ENCODE measurements at regions not wholly inside any gene's neighbourhood (a gene's known extent, or its start where the extent isn't known, plus 50 kb on each side); places are given as distances from the start of the nearest gene placed in this dataset.

DNA sequence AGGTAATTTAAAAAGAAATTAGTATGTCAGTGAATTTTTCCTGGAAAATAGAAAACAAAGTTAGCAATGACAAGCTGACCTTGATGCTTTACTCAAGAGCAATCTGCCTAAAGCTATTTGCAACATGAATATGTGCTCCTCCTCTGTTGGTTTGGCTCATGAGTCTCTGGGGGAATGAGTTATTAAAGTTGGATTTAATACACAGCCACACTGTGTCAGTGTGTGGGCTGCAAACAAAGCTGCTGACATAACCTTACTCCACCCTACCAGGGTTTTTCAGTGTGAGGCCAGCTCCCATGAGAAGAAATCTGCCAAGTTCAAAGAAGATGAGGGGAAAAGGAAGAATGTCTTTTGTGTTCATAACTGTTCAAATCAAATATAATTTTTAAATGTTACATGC, 280.5 kb downstream of the TLL1 start:
- no peak overlapping the region for H3K9ac ChIP-seq (ENCODE audit: low read depth in 1 of 2, low read length in 2 of 2)
- H3K27ac ChIP-seq (ENCODE audit: low read depth in 1 of 2, low read length in 2 of 2), result no peak overlapping the region
- TF ChIP-seq, protein P1, sequence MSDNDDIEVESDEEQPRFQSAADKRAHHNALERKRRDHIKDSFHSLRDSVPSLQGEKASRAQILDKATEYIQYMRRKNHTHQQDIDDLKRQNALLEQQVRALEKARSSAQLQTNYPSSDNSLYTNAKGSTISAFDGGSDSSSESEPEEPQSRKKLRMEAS (IDR thresholded peaks at IDR 0.05), result no peak
- TF ChIP-seq JUND (IDR thresholded peaks at IDR 0.05) (no peak), TAF1 (conservative IDR thresholded peaks at IDR 0.05) (no peak), HNF4A (conservative IDR thresholded peaks at IDR 0.05) (no peak), FOXA1 (IDR thresholded peaks at IDR 0.05) (no peak)
- TF ChIP-seq, protein P2, sequence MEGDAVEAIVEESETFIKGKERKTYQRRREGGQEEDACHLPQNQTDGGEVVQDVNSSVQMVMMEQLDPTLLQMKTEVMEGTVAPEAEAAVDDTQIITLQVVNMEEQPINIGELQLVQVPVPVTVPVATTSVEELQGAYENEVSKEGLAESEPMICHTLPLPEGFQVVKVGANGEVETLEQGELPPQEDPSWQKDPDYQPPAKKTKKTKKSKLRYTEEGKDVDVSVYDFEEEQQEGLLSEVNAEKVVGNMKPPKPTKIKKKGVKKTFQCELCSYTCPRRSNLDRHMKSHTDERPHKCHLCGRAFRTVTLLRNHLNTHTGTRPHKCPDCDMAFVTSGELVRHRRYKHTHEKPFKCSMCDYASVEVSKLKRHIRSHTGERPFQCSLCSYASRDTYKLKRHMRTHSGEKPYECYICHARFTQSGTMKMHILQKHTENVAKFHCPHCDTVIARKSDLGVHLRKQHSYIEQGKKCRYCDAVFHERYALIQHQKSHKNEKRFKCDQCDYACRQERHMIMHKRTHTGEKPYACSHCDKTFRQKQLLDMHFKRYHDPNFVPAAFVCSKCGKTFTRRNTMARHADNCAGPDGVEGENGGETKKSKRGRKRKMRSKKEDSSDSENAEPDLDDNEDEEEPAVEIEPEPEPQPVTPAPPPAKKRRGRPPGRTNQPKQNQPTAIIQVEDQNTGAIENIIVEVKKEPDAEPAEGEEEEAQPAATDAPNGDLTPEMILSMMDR (IDR thresholded peaks at IDR 0.05; ENCODE audit: low read depth, low read length, missing input control), result no peak
- peaks cover 0 to 6% (median 0%) of the 10 kb centered on the region in 4 donors for H3K27me3 ChIP-seq (ENCODE audit: control insufficient read depth in 4 of 4, insufficient read depth in 4 of 4, low read length in 3 of 4)
- H3K9me3 ChIP-seq (ENCODE audit: control insufficient read depth in 4 of 4, low read length in 3 of 4), result no peaks in the 10 kb centered on the region
- H3K4me1 ChIP-seq (ENCODE audit: control insufficient read depth in 4 of 4, insufficient read depth in 4 of 4, low read length in 3 of 4), result no peaks in the 10 kb centered on the region
- H3K36me3 ChIP-seq (ENCODE audit: control insufficient read depth in 4 of 4, insufficient read depth in 3 of 4, low read depth in 1 of 4, low read length in 3 of 4), result no peaks in the 10 kb centered on the region
- no peak for DNase-seq (ENCODE audit: low spot score)
- H3K4me3 ChIP-seq (ENCODE audit: low read depth in 1 of 3, low read length in 3 of 3), result no peak overlapping the region

DNA sequence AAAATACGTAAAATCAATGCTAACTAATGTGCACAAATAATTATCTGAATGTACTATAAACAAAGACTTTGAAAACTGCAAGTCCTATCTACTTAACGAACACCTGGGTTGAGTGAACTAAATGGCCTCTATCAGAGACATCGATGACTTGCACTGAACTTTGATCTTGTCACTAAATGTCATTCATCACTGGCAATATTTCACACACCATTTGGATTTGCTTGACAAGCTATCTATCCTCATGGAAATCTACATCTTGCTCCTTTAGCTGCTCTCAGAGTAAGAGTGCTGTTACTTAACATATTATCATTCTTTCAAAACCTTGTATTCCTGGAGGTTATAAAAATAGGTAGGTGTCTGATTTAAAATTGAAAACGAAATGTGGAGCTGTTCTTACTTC, 289.3 kb downstream of the TLL1 start:
- 32% methylated on average over 4 of the region's 4 CpGs for WGBS

DNA sequence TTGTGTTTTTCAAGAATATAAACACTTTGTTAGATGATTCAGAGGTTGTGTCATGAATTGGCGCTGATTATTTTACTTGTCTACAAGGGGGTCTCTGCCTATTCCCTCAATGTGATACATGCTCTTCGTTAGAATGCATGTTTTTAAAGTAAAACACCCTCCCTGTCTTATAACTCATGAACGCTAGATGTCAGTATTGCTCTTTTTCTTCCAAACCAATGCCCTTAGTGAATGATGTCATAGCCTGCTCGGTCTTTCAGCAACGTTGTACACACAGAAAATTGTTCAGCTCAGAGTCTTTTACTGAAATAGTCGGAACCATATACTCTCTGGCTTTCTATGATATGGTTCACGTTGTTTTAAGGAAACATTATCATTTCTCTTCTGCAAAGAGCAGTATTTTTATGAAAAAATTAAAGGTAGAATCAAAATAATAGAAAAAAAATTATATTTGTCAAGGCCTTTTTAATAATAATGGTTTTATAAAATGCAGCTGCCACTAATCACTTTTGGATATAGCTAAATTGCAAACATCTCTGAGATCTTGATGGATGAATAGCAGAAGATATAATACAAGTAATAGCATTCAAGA, 292.9 kb downstream of the TLL1 start:
- Histone ChIP-seq H3K36me3 (ENCODE audit: control insufficient read depth in 4 of 4, insufficient read depth in 3 of 4, low read depth in 1 of 4, low read length in 3 of 4) (no peaks in the 10 kb centered on the region), H3K27me3 (ENCODE audit: control insufficient read depth in 4 of 4, insufficient read depth in 4 of 4, low read length in 3 of 4) (peaks cover 0 to 6% (median 0%) of the 10 kb centered on the region in 4 donors), H3K27ac (ENCODE audit: low read depth in 1 of 2, low read length in 2 of 2) (no peak overlapping the region), H3K4me3 (ENCODE audit: low read depth in 1 of 3, low read length in 3 of 3) (no peak overlapping the region), H3K9ac (ENCODE audit: low read depth in 1 of 2, low read length in 2 of 2) (no peak overlapping the region), H3K9me3 (ENCODE audit: control insufficient read depth in 4 of 4, low read length in 3 of 4) (no peaks in the 10 kb centered on the region), H3K4me1 (ENCODE audit: control insufficient read depth in 4 of 4, insufficient read depth in 4 of 4, low read length in 3 of 4) (no peaks in the 10 kb centered on the region)
- no peak for DNase-seq (ENCODE audit: low spot score)
- 2% methylated on average over 7 of the region's 7 CpGs for WGBS
- TF ChIP-seq HNF4A (conservative IDR thresholded peaks at IDR 0.05), result no peak
- TF ChIP-seq, protein P3, sequence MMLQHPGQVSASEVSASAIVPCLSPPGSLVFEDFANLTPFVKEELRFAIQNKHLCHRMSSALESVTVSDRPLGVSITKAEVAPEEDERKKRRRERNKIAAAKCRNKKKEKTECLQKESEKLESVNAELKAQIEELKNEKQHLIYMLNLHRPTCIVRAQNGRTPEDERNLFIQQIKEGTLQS (IDR thresholded peaks at IDR 0.05), result peak; percentile 69
- TF ChIP-seq, protein P2 (IDR thresholded peaks at IDR 0.05; ENCODE audit: low read depth, low read length, missing input control), result peak; percentile 74
- peak; percentile 89 to 93 for TF ChIP-seq RAD21 (IDR thresholded peaks at IDR 0.05)
- TF ChIP-seq FOXA2 (IDR thresholded peaks at IDR 0.05), result no peak
- no peak for TF ChIP-seq YY1 (IDR thresholded peaks at IDR 0.05)
- TF ChIP-seq FOXA1 (IDR thresholded peaks at IDR 0.05), result no peak
- no peak for TF ChIP-seq HNF4G (IDR thresholded peaks at IDR 0.05)
- no peak for TF ChIP-seq GABPA (IDR thresholded peaks at IDR 0.05 in 1 of 2, conservative IDR thresholded peaks at IDR 0.05 in 1 of 2)

More for the DNA sequence above, 289.3 kb downstream of the TLL1 start:
- DNase-seq (ENCODE audit: low spot score), result no peak
- Histone ChIP-seq H3K36me3 (ENCODE audit: control insufficient read depth in 4 of 4, insufficient read depth in 3 of 4, low read depth in 1 of 4, low read length in 3 of 4) (no peaks in the 10 kb centered on the region), H3K4me3 (ENCODE audit: low read depth in 1 of 3, low read length in 3 of 3) (no peak overlapping the region), H3K9me3 (ENCODE audit: control insufficient read depth in 4 of 4, low read length in 3 of 4) (no peaks in the 10 kb centered on the region), H3K4me1 (ENCODE audit: control insufficient read depth in 4 of 4, insufficient read depth in 4 of 4, low read length in 3 of 4) (no peaks in the 10 kb centered on the region), H3K9ac (ENCODE audit: low read depth in 1 of 2, low read length in 2 of 2) (no peak overlapping the region), H3K27ac (ENCODE audit: low read depth in 1 of 2, low read length in 2 of 2) (no peak overlapping the region), H3K27me3 (ENCODE audit: control insufficient read depth in 4 of 4, insufficient read depth in 4 of 4, low read length in 3 of 4) (peaks cover 0 to 12% (median 0%) of the 10 kb centered on the region in 4 donors)
- TF ChIP-seq YY1 (IDR thresholded peaks at IDR 0.05) (no peak), GABPA (IDR thresholded peaks at IDR 0.05 in 1 of 2, conservative IDR thresholded peaks at IDR 0.05 in 1 of 2) (no peak), EGR1 (IDR thresholded peaks at IDR 0.05; ENCODE audit: low read depth in 2 of 2) (no peak), TAF1 (conservative IDR thresholded peaks at IDR 0.05) (no peak), HNF4A (conservative IDR thresholded peaks at IDR 0.05) (no peak), FOXA1 (IDR thresholded peaks at IDR 0.05) (no peak)
- TF ChIP-seq, protein P3 (IDR thresholded peaks at IDR 0.05), result no peak
- TF ChIP-seq, protein P4, sequence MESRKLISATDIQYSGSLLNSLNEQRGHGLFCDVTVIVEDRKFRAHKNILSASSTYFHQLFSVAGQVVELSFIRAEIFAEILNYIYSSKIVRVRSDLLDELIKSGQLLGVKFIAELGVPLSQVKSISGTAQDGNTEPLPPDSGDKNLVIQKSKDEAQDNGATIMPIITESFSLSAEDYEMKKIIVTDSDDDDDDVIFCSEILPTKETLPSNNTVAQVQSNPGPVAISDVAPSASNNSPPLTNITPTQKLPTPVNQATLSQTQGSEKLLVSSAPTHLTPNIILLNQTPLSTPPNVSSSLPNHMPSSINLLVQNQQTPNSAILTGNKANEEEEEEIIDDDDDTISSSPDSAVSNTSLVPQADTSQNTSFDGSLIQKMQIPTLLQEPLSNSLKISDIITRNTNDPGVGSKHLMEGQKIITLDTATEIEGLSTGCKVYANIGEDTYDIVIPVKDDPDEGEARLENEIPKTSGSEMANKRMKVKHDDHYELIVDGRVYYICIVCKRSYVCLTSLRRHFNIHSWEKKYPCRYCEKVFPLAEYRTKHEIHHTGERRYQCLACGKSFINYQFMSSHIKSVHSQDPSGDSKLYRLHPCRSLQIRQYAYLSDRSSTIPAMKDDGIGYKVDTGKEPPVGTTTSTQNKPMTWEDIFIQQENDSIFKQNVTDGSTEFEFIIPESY (IDR thresholded peaks at IDR 0.05), result no peak

Data from liver (tissue), 8 donors.